Coronary artery (tissue), 2 donors: ENCODE measurements at regions not wholly inside any gene's neighbourhood (a gene's known extent, or its start where the extent isn't known, plus 50 kb on each side); places are given as distances from the start of the nearest gene placed in this dataset.

Experiments used
- DNase-seq: peaks from one replicate; pipeline ENCODE4 v3.0.0-alpha.2; 2017; ENCODE audit warnings: low spot score
- H3K27ac ChIP-seq, 2 donors: fragments of 200-600 bp; sonication (generic); one replicate each; pipeline ENCODE4 v1.5.1; 2016 to 2019
- H3K4me3 ChIP-seq: fragments of 200-600 bp; sonication (generic); 2 replicates; pipeline ENCODE4 v1.5.1; 2016; ENCODE audit warnings: mild to moderate bottlenecking, moderate library complexity
- CTCF ChIP-seq: fragments of 200-600 bp; sonication (generic); IDR thresholded peaks from one replicate; pipeline ENCODE4 v1.5.1; 2019; ENCODE audit warnings: antibody characterized with exemption

- no peak for DNase-seq
- Histone ChIP-seq H3K4me3 (no peak overlapping the region), H3K27ac (no peak overlapping the region)
- no peak for TF ChIP-seq CTCF
These were observed 940.0 kb downstream of the EFNB2 start for GRCh38 chr13:105595471-105595870.

- TF ChIP-seq CTCF, result no peak
- no peak for DNase-seq
- Histone ChIP-seq H3K4me3 (no peak overlapping the region), H3K27ac (no peak overlapping the region)
These were observed 944.2 kb downstream of the EFNB2 start for GRCh38 chr13:105591277-105591676.

- TF ChIP-seq CTCF, result no peak
These were observed 947.7 kb downstream of the EFNB2 start for GRCh38 chr13:105587786-105588185.

DNA sequence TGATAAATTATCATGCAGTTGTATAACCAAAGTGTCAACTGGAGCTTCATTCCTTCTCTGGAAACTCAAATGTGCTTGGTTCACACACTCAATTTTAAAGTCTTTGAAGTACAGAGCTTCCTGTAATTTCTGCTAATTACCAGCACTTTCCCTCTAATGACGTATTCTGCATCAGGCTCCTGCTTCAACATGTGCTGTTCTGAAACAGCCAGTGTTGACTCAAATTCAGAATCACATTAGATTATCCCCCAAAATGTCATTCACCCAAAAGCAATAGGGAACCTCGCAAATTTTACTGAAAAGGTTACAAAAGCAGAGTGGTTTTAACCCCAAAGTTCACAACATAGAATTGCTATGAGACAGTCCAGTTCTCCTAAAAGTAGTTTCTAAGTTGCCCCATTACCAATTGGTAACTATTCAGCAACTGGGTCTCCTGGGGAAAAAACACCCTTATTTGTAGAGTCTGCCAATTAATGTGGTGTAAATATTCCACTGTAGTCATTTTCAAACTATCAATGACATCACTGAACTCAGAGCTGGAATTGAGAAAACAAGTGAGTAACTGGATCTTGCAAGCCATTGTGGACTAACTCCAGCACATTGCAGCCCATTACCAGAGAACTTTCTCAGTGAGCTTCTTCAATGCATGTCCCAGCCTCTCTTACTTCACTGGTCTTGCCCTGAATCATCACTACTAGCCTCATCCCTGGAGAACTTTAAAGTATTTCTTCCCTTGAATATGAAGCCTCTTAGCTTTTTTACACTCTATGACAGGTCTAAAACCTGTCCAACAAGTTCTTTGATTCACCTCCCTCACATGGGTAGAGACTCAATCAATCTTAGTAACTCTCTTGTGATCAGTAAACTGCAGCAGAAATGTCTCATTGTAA lies 955.4 kb downstream of the EFNB2 start:
- Histone ChIP-seq H3K27ac (no peak overlapping the region), H3K4me3 (no peak overlapping the region)
- no peak for TF ChIP-seq CTCF
- no peak for DNase-seq

More at GRCh38 chr13:105587786-105588185, 947.7 kb downstream of the EFNB2 start:
- DNase-seq, result no peak
- Histone ChIP-seq H3K4me3 (no peak overlapping the region), H3K27ac (no peak overlapping the region)

DNA sequence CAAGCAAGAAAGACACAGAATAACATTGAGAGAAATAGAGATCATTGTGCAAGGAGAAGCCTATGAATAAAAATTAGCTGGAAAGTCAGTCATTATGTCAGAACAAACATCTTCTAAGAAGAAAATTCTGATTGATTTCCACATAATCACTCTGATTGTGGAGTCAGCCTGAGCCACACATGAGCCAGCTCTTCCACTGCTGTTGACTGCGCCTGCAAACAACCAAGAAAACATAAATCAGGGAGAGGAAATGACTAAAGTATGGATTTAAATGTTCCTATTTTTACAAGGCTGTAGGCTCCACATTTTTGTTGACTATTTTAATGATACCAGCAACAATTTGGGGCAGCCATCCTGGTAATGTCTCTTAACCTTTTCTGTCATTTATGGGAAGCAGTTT lies 962.3 kb downstream of the EFNB2 start:
- no peak for TF ChIP-seq CTCF
- DNase-seq, result no peak
- Histone ChIP-seq H3K27ac (no peak overlapping the region), H3K4me3 (no peak overlapping the region)

DNA sequence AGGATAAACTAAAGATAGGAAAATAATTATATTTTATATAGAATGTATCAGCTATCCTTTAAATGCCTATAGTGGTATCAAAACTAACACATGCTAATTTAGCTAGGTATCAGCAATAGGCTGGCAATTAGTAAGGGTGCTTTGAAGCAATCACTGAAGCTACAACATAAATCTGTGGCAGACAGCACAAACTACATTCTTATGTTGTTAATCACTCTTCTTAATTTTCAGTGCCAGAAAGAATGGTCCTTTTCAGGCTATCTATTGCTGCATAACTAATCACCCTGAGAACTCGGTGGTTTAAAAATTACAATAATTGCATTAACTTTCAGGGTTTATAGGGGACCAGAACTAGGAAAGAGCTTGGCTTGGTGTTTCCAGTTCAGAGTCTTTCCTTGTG lies 963.1 kb downstream of the EFNB2 start:
- no peak for DNase-seq
- no peak overlapping the region for H3K27ac ChIP-seq
- H3K4me3 ChIP-seq, result no peak overlapping the region
- no peak for TF ChIP-seq CTCF

DNA sequence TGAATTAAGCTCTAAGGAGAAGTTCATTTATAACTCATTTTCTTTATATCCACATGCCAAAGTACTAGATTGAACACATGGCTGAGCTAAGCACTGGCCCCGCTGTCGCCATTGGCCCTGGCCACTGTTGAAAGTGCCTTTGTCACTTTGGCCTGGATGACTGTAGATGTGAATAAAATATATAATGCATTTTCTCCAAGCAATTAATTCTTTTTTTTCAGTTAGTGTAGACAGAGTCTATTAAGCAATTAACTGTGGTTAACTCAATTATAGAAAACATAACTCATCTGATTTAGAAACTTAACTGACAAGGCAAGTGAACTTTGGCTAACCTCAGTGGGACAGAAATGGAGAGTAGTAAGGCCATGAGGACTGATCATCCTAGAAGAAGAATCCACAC lies 965.6 kb downstream of the EFNB2 start:
- no peak overlapping the region for H3K27ac ChIP-seq
- H3K4me3 ChIP-seq, result no peak overlapping the region
- TF ChIP-seq CTCF, result no peak
- no peak for DNase-seq
